Right lobe of liver (tissue), 4 donors: ENCODE measurements at regions not wholly inside any gene's neighbourhood (a gene's known extent, or its start where the extent isn't known, plus 50 kb on each side); places are given as distances from the start of the nearest gene placed in this dataset.

Experiments
- CTCF ChIP-seq, 4 donors: fragments of 200-600 bp in 3 of 4; fragments of 450-650 bp in 1 of 4; IDR thresholded peaks; one replicate each; pipeline versions ENCODE4 v1.5.1 to v1.8.0; 2016 to 2022; ENCODE audit warnings: antibody characterized with exemption in 4 of 4, mild to moderate bottlenecking in 2 of 4
- POLR2A ChIP-seq: fragments of 450-650 bp; IDR thresholded peaks from one replicate; pipeline ENCODE4 v1.6.1; 2017; ENCODE audit warnings: antibody characterized with exemption, mild to moderate bottlenecking
- donor health status: DM: no; HTN: no; CAD: no.
- donor health status: DM: no; HTN: no; CAD: no.
- donor health status: DM: no; HTN: yes; CAD: no.

GRCh38 chr3:55269096-55269495, 218.0 kb downstream of the WNT5A start:
- TF ChIP-seq CTCF (IDR thresholded peaks at IDR 0.05) (no peak), POLR2A (no peak)
